Body of pancreas (tissue), 4 donors: ENCODE measurements at regions not wholly inside any gene's neighbourhood (a gene's known extent, or its start where the extent isn't known, plus 50 kb on each side); places are given as distances from the start of the nearest gene placed in this dataset.
"Not testable (repeated sequence)": the region's sequence is repeated elsewhere in the genome, so short reads cannot be mapped to it uniquely, and the experiment has no call there.

Source experiments
- CTCF ChIP-seq, 7 experiments: fragments of 450-650 bp in 4 of 7; fragments of 200-600 bp in 3 of 7; sonication (generic) in 3 of 7; IDR thresholded peaks; one replicate each; pipeline ENCODE4 v1.5.1; 2016 to 2019; ENCODE audit warnings: antibody characterized with exemption in 7 of 7
- POLR2A ChIP-seq, 3 donors: fragments of 450-650 bp; IDR thresholded peaks; one replicate each; pipeline ENCODE4 v1.6.1; 2016; ENCODE audit warnings: antibody characterized with exemption in 3 of 3, mild to moderate bottlenecking in 2 of 3

- not testable (repeated sequence) for TF ChIP-seq CTCF, POLR2A (IDR thresholded peaks at IDR 0.05)
Measured at GRCh38 chr1:53182-53581, 398.3 kb downstream of the OR4F29 start.
